Head of caudate nucleus (tissue), 42 donors: ENCODE measurements at regions not wholly inside any gene's neighbourhood (a gene's known extent, or its start where the extent isn't known, plus 50 kb on each side); places are given as distances from the start of the nearest gene placed in this dataset.

Source experiments
- DNase-seq, 42 donors: peaks; one replicate each; pipeline versions ENCODE4 v3.0.0 to v3.0.0-alpha.2; 2020 to 2021; ENCODE audit warnings: mixed read lengths in 7 of 42
- intact Hi-C: fragments of 100-400 bp; cut with DNase I; formaldehyde crosslinking; loops from one replicate; pipeline ENCODE4 v1.15.0; 2022

DNA sequence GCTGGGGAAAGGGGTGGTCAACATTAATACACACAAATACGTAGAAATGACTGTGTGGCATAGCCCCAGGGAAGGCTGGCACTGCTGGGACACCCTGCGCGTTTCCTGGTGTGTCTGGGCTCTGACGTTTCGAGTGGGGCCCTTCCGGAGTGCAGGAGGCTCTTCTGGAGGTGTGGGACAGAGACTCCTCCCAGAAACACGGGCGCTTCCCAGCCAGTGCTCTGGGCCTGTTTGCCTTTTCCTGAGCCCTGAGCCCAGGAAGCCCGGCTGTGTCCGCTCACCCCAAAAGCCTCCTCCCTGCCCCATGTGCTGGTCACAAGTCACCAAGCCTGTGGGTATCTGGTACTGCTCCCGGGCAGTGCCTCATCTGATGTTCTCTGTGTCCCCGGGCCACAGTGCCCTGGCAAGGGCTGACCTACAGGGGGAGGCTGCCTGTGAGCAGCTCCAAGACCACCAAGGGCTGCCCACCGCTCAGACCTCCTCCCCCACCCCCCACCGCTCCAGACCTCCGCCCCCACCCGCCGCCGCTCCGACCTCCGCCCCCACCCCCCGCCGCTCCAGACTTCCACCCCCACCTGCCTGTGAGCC lies 1133.3 kb downstream of the BRD1 start:
- intact Hi-C loops = no loop called here
- no peak for DNase-seq

DNA sequence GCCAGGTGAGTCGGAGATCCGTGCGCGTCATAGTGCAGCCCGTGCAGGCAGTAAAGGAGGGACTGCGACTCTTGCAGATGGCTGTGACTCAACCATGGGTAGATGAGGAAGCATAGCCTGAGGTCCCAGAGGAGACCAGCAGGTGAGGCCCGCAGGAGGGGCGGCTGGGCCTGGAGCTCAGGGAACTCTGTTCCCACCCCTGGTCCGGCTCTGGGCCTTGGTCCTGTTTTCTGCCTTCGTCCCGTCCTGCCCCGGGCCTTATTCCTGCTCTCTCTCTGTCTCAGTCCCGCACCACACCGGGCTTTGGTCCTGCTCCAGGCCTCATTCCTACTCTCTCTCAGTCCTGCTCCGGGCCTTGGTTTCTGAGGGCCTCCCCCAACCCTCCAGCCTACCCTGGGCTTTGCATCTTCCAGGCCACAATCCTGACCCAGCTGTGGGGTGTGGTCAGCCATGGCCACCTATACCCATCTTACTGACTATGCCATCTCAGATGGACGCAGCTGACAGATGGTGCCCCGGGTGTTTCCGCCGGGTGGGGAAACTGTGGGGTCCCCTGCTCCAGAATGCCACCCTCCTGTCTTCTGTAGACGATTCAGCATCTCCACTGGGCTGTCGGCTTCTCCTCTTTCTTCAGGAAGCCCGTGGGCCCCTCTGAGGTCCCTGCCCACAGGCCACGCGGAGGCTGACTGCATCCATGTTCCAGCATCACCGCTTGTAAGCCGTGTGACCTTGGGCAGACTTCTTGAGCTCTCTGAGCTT lies 1134.1 kb downstream of the BRD1 start:
- DNase-seq = no peak
- intact Hi-C loops = no loop called here

DNA sequence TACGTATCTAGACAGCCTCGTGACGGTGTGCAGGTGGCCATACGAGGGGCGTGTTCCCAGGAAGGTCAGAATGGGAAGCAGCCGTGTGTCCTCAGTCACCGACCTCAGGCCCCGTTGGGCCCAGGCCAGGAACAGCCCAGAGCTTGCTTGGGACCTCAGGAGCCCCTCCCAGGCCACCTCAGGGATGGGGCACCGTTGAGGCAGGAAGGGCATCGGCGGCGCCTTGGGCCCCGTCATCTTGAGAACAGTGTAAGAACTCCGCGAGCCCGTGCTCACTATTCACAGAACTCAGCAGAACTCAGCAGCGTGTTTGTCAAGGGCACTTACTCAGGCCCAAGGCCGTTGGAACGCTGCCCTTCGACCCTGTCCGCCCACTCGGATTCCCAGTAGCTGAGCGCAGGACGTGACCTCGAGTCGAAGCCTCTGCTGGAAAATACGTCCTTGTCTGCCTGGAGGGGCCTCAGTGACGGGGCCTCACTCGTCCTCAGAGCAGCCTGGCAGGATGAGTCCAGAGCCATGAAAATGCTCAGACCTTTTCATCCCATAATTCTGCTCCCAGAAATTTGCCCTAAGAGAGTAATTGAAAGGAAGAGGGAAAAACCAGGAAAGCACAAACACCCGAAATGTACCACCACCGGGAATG lies 1134.8 kb downstream of the BRD1 start:
- intact Hi-C loops = no loop called here
- no peak for DNase-seq

DNA sequence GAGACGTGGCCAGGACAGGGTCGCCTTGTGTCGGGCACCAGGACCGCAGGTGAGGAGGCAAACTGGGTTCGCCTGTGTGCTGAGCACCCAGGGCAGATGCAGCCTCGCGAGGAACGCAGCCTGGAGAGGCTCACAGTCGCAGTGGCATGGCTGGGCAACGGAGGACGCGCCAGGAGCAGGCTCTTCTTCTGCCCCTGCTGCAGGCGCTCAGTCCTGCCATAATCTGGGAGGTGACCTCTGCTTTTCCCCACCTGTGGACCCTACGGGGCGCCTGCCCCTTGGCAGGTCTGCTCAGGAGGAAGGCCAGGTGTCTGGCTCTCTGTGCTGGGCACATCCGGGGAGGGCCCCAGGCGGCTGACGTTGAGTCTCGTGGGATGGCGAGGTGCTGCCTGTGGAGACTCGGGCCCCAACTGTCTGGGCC lies 1136.2 kb downstream of the BRD1 start:
- intact Hi-C loops = no loop called here
- DNase-seq = no peak

DNA sequence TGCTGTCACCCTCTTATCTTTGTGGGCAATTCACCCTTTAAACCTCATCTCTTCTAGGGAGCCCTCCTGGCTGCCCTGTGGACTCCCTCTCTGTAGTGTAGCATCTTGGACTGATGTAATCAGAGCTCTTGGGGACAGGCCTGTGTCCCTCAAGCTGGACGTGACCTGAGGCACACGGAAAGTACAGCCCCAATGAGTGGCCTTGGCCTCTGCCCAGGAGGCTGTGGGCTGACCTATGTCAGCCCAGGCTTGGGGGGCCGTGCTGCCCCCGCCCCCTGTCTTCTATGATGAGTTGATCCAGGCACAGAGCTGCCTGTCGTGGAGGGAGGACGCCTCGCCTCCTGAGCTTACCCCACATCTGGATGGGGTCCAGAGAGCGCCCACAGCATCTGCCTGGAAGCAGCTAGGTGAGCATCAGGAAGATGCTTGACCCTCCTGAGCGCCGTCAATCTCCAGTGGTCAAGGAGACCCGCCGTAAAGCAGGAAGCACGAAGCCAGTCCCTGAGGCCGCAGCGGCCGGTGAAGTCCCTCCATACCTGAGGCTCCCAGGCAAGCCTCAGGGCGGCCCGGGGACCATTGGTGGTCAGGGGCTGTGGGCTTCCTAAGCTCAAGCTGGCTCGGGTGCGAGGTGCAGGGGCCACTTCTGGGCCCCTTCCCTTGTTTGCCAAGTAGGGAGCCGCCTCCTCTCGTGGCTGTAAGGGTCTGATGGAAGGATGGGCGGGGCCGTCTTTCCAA lies 1136.9 kb downstream of the BRD1 start:
- intact Hi-C loops = no loop called here
- no peak for DNase-seq

DNA sequence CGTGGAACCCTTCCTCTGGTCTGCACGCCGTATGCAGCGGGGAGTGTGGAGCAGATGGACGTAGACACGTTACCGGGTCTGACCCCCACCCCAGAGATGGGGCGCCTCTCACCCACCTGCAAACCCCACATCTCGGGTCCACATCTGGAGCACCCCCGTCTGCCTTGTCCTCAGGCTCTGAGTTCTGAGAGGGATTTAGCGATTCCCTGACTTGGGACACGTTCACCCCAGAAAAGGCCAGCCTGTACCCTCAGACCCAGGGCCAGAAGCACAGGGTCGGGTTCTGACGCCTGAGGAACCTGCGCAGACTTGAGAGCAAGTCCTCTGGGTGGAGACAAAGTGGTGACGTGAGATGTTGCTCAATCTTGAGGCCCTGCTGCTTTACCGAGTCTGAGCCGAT lies 1138.5 kb downstream of the BRD1 start:
- DNase-seq = no peak
- intact Hi-C loops = no loop called here

DNA sequence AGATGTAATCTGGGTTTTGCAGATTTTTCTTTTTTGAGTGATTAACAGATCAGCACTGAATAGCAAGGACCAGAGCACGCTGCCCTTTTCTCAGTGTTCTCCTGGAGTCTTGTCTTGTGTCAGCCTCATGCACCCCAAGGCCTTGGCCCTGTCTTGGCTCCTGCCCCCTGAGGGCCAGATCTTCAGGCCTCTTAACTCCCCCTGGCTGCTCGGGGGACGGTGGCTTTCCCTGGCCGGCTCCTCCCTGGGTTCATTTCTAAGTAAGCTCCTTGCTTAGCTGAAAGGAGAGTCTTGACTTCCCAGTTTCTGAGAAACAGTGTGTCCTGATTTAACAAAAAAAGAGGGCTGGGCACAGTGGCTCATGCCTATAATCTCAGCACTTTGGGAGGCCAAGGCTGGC lies 1139.3 kb downstream of the BRD1 start:
- intact Hi-C loops = no loop called here
- no peak for DNase-seq

DNA sequence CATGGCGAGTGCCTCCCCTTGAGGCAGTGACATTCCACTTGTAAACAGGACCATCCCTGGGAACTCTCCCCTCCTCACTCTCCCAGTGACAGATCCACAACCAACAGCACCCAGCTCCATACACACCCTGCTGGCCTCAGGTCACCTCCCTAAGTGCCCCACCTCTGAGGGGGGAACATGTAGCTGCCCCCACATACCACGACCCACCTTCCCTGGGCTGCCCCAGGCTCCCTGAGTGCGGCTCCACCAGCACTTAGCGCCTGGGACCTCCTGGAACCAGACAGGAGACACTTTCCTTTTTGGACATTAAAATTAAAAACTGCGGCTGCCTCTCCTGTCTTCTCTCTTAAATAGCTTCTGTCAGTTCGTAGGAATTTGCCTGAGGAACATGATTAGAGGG lies 1140.1 kb downstream of the BRD1 start:
- no peak for DNase-seq
- intact Hi-C loops = no loop called here

DNA sequence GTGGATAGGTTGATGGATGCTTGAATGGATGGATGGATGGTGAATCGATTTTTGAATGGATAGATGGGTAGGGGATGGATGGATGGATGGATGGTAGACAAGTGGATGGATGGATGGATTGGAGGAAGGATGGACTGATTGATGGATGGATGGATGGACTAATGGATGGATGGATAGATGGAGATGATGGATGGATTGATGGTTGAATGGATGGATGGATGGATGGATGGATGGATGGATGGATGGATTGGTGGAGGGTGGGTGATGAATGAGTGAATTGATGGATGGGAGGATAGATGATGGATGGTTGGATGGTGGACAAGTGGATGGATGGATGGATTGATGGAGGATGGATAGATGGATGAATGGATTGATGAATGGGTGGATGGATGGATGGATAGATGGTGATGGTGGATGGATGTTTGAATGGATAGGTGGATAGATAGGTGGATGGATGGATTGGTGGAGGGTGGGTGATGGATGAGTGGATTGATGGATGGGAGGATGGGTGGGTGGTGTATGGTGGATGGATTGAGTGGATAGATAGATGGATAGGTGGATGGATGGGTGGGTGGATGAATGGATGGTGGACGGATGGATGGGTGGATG lies 1140.9 kb downstream of the BRD1 start:
- intact Hi-C loops = no loop called here
- no peak for DNase-seq

DNA sequence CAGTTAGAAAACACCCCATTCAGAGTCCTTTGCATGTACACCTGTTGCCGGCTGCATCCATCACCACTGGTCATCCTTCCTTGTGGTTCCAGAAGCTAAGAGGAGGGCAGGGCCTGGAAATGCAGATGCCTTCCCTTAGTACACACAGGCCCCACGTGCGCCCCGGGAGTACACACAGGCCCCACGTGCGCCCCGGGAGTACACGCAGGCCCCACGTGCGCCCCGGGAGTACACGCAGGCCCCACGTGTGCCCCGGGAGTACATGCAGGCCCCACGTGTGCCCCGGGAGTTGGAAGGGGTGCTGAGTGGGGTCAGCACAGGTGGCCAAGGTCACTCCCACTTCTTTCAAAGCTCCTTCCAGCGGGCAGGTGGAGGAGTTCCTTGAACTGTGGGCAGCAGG lies 1141.9 kb downstream of the BRD1 start:
- DNase-seq = no peak
- intact Hi-C loops = no loop called here

DNA sequence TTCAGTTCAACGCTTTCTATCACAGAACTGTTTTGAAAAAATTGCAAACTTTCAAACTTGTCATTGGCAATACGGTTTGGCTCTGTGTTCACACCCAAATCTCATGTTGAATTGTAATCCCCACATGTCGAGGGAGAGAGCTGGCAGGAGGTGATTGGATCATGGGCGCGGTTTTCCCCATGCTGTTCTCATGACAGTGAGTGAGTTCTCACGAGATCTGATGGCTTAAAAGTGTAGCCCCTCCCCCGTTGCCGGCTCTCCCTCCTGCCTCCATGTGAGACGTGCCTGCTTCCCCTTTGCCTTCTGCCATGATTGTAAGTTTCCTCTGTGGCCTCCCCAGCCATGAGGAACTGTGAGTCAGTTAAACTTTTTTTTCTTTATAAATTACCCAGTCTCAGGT lies 1144.0 kb downstream of the BRD1 start:
- no peak for DNase-seq

DNA sequence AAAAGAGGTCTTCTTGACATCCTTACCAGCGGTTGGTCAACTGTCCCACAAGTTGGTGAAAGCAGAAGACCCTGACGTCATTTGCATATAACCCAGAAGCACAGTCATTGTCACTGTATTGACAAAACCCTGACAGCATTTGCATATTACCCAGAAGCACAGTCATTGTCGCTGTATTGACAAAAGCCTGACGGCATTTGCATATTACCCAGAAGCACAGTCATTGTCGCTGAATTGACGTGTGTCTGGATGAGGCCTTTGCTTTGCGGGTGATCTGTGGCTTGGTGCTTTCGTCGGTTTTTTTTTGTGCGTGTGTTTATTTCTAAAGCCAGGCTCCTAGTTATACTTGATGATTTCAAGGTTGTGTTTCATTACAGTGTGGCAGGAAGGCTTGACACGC lies 1145.2 kb downstream of the BRD1 start:
- no peak for DNase-seq
- intact Hi-C loops = no loop called here

More for the DNA sequence above, 1144.0 kb downstream of the BRD1 start:
- intact Hi-C loops = no loop called here

DNA sequence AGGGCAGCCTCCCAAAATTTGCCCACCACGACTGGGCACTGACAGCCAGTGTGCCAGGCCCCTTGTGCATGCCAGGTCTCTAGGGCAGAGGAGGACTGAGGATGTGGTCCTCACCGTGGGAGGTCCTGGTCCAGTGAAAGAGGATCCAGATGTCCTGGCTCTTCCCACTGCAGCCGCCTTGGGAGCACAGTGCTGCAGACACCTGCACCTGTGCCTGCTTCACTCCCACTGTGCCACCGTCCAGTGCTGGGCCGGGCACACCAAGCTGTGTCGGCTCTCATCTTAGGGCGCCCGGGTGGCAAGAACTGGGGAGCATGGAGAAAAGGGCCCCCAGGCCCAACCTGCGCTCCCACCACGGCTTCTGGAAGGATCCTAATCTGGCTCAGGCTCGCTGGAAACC lies 1147.1 kb downstream of the BRD1 start:
- no peak for DNase-seq
- intact Hi-C loops = no loop called here

DNA sequence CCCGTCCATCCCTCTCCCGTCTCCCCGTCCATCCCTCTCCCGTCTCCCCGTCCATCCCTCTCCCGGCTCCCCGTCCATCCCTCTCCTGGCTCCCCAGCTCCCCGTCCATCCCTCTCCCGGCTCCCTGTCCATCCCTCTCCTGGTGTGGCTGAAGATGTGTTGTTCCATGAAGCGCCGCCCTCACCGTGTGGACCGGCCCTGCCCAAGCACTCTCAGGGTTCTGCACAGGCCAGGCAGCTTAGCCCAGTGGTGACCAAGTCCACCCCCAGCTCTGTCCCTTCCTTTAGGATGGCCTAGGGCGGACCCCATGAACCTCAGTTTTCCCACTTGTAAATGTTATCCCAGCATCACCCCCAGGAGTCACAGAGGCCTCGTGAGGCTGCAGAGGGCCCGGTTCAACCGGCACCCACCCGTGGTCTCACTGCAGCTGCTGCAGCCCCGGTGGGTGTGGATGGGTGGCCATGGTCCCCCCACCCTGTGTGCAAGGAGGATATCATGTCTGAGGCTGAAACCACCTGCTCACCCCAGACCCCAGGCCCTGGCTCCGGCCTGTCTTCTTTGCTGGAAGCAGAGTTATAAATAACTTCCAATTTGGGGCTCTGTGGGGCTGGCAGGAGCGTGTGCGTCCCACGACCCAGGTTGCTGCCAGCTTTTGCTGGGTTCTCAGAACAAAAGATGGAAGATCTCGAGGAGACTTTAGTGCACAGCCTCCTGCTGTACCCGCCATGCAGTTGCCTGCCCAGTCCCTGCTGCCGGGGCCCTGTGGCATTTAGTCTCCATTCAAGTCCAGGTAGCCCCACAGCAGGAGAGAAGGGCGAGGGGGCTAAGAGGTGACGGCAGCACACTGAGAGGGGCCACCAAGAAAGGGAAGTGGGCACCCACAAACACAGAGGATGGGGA lies 1147.8 kb downstream of the BRD1 start:
- intact Hi-C loops = no loop called here

DNA sequence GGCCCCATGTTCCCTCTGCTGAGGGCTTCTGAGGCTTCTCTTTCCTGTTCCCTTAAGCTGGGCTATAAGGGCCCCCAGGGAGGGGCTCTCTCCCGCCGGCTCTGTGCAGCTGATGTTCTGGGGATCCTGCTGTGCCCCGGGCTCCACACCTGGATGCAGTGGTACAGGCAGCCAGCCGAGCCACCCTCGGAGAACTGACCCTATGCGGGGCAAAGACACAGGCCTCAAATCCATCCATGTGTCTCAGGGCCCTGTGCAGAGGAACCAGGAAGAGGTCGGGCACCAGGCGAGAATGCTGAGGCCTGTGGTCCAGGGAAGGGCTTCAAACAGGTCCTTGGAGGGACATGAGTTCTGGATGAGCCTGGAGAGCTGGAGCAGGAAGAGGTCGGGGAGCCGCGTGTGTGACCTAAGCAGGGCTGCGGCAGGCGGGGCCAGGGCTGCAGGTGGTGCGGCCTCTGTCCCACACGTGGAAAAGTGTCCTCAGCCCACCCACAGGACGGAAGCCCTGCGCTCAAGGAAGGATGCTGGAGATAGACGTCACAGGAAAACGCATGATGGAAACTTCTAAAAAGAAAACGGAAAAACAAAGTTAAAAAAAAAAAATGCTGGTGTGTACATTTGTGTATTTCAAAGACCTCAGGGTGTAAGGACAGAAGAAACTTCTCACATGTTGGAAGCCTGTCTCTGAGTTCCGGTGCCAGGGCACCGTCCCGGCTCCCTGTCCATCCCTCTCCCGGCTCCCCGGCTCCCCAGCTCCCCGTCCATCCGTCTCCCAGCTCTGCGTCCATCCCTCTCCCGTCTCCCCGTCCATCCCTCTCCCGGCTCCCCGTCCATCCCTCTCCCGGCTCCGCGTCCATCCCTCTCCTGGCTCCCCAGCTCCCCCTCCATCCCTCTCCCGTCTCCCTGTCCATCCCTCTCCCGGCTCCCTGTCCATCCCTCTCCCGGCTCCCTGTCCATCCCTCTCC lies 1149.2 kb downstream of the BRD1 start:
- intact Hi-C loops = no loop called here
- no peak for DNase-seq

More for the DNA sequence above, 1147.8 kb downstream of the BRD1 start:
- no peak for DNase-seq

DNA sequence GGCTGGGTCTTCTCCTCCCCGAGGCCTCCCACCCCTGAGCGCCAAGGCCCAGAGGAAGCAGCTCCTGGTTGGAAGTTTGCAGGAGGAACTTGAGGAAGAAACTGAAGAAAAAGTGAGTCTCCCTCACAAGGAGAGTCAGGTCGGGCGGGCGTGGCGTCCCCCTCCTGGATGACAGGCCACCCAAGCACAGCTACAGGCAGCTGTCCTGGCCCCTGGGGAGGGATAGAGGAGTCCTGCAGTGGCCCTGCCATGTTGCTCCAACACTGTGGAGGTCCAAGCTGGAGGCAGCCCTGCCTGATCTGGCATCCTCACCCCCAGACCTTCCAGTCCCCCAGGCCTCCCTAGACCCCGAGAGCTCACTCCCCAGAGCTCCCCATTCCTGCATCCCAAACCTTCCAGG lies 1150.1 kb downstream of the BRD1 start:
- intact Hi-C loops = no loop called here
- DNase-seq = no peak

DNA sequence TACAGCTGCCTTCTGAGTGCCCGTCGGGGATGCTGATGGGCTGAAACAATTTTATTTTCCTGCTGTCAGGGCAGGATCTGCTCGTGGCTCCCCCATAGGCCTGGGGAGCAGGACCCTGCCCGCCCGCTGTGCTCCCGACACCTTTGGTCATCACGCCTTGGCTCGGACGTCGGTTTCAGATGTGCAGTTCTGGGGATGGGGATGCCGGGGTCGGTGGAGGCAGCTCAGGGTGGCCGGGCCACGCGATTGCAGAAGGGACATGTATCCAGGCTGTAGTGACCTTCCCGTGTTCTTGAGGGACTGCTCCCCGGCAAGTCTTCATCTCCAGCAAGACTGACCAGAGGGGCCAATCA lies 1150.5 kb downstream of the BRD1 start:
- DNase-seq = no peak
- intact Hi-C loops = no loop called here
